Activated CD4-positive, alpha-beta T cell treated with anti-CD3 and anti-CD28 coated beads for 48 hours (primary cell): ENCODE measurements at regions not wholly inside any gene's neighbourhood (a gene's known extent, or its start where the extent isn't known, plus 50 kb on each side); places are given as distances from the start of the nearest gene placed in this dataset.
"Not testable (repeated sequence)": the region's sequence is repeated elsewhere in the genome, so short reads cannot be mapped to it uniquely, and the experiment has no call there.

Experiments
- DNase-seq: peaks from one replicate; pipeline ENCODE4 v3.0.0-alpha.2; 2020

DNA sequence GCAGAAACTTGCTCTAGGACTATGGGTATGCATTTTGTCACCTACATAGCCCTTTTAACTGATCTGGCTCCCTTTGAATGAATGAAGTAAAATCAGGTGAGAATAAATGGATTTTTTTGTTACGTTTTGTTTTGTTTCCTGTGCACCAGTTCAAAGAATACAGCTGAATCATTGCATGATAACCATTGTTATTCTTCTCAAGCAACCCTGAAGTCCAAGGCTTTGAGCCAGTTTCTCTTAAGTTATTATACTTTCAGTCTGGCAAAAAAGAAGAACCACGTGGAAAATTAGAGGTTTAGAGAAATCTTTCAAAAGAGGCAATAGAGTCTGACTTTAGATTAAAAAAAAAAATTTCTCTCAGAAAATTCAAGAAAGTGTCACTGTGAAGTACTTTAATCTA lies 398.6 kb upstream of the TECRL start:
- DNase-seq, result no peak

GRCh38 chr4:64799751-64800150 lies 390.5 kb upstream of the TECRL start:
- DNase-seq, result no peak

- DNase-seq, result not testable (repeated sequence)
These were observed 389.6 kb upstream of the TECRL start for GRCh38 chr4:64798828-64799227.

GRCh38 chr4:64796581-64796980 lies 387.3 kb upstream of the TECRL start:
- DNase-seq, result no peak

- no peak for DNase-seq
These were observed 374.9 kb upstream of the TECRL start for GRCh38 chr4:64784125-64784524.

GRCh38 chr4:64781737-64782326 lies 372.6 kb upstream of the TECRL start:
- DNase-seq, result no peak

- DNase-seq, result no peak
These were observed 371.4 kb upstream of the TECRL start for GRCh38 chr4:64780664-64781063.

DNA sequence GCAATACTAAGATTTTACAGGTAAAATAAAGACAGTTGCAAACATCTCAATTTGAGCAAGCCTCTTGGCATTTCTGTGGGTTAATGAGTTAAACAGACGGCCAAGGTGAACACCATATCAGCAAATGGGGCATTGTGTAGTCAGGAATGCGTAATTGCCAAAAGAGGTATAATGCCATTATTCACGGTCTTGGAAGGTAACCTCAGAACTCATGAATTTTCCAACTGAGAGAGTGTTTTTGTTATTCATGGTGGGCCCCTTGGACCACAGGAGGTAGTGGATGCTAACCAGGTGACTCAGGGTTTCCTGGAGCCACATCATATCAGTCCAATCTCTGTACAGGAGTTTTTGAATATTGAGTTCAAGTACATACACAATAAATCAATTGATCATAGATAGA lies 368.0 kb upstream of the TECRL start:
- no peak for DNase-seq

DNA sequence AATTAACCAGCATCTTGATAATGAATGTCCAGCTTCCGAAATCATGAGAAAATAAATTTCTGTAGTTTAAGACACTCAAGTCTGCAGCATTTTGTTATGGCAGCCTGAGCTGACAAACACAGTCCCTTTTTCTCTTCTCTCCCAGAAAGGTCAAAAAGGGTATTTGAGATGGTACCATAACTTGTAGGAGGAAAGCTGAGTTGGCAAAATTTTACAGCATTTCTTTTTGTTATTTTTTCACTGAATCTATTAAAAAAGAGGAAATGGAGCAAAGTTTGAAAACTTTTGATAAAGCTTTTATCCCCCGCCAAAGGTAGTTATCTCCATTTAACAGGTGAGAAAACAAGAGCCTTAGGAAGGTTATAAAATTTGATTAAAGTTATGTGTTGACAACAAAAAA lies 367.6 kb upstream of the TECRL start:
- DNase-seq, result no peak

- no peak for DNase-seq
These were observed 365.4 kb upstream of the TECRL start for GRCh38 chr4:64774626-64775025.

GRCh38 chr4:64771149-64771548 lies 361.9 kb upstream of the TECRL start:
- DNase-seq, result no peak

DNA sequence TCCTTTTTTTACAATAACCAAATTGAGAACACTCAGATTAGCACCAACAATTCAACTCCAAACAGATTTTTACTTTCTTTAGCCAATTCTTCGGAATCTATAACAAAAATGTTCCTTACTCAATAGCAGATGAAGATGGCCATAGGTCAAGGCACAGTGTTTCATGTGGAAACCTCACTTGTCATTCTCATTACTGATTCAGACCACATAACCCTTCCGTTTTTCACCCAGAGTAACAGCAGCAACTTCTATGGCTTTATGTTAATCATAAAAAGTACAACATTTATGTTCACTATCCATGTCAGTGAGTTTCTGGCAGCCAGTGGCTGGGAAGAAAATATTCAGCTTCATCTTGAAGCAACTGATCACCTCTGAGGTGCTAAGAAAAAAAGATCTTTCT lies 358.3 kb upstream of the TECRL start:
- no peak for DNase-seq

GRCh38 chr4:64766565-64766964 lies 357.3 kb upstream of the TECRL start:
- no peak for DNase-seq

GRCh38 chr4:64756016-64756415 lies 346.8 kb upstream of the TECRL start:
- DNase-seq, result no peak

GRCh38 chr4:64747919-64748715 lies 338.9 kb upstream of the TECRL start:
- no peak for DNase-seq

DNA sequence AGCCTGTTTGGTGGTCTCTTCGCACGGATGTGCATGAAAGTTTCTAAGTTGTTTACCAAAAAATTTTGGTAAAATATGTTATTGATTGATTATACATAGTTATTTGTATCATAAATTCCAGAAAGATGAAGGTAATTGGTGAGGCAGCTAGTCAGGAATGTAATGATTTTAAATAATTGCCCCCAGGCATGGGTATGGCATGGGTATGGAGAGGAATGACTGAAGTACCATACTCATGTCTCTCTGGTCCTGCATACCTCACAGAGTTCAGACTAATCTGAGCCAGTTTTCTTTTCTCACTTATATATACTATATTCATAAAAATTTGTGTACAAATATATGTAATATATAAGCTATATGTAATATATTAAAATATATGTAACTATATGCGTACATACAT lies 329.0 kb upstream of the TECRL start:
- DNase-seq, result no peak

DNA sequence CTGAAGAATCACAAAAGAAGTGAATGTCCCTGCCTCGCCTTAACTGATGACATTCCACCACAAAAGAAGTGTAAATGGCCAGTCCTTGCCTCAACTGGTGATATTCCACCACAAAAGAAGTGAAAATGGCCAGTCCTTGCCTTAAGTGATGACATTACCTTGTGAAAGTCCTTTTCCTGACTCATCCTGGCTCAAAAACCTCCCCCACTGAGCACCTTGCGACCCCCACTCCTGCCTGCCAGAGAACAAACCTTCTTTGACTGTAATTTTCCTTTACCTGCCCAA lies 328.5 kb upstream of the TECRL start:
- not testable (repeated sequence) for DNase-seq

DNA sequence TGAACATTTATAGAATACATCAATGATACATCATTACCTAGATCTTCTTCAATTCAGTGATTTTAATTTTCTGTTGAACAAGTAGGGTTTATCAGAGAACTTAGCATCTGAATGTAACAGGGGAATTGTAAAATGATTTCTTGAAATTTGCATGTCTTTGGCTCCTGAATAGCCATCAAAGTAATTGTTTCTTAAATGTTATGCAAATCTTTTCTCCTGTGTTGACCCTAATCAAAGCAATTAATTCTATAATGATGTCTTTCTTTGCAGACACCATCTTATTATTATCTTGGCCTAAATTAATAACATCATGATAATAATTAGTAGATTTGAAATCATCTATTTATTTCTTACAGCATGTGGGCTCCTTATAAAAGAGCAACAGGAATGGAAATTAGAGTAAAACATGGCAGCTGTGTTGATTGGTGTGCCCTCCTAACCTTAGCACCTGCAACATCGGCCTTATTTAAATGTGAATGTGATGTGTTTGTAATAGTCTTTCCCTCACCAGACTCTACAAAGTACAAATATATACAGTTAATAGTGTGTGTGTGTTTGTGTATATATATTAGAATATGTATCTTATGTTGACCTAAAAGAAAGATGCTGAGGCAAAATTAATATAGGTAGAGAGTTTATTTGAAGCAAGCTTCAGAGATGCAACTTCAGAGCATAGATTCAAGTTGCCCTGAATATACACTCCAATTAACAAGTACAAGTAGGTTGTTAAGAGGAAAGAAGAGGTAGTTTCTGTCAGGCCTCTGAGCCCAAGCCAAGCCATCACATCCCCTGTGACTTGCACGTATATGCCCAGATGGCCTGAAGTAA lies 328.0 kb upstream of the TECRL start:
- DNase-seq, result no peak

DNA sequence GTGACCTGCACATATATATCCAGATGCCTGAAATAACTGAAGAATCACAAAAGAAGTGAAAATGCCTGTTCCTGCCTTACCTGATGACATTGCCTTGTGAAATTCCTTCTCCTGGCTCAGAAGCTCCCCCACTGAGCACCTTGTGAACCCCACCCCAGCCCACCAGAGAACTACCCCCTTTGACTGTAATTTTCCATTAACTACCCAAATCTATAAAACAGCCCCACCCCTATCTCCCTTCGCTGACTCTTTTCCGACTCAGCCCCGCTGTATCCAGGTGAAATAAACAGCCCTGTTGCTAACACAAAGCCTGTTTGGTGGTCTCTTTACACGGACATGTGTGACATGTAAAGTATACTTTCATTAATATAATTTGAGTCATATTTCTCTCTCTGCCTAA lies 320.3 kb upstream of the TECRL start:
- DNase-seq, result no peak

- DNase-seq, result no peak
These were observed 318.7 kb upstream of the TECRL start for GRCh38 chr4:64727960-64728359.

DNA sequence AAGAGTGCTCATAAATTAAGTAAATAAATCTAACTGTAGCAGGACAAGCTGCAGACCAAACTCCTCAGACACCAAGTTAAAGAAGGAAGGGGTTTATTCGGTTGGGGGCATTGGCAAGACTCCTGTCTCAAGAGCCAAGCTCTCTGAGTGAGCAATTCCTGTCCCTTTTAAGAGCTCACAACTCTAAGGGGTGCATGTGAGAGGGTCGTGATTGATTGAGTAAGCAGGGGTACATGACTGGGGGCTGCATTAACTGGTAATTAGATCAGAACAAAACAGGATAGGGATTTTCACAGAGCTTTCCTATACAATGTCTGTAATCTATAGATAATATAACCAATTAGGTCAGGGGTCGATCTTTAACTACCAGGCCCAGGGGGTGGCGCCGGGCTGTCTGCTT lies 318.1 kb upstream of the TECRL start:
- DNase-seq, result not testable (repeated sequence)

GRCh38 chr4:64724689-64725088 lies 315.4 kb upstream of the TECRL start:
- no peak for DNase-seq

- no peak for DNase-seq
These were observed 311.9 kb upstream of the TECRL start for GRCh38 chr4:64721106-64721505.

- DNase-seq, result no peak
These were observed 308.8 kb upstream of the TECRL start for GRCh38 chr4:64718091-64718490.
